Stimulated activated CD4-positive, alpha-beta T cell treated with anti-CD3 and anti-CD28 coated beads, Interleukin-2, amount 100 ng/mL, for 4 hours (primary cell): ENCODE measurements at regions not wholly inside any gene's neighbourhood (a gene's known extent, or its start where the extent isn't known, plus 50 kb on each side); places are given as distances from the start of the nearest gene placed in this dataset.
A peak's percentile ranks its signal among the peaks of the same experiment; 100 is the strongest.

Experiments used
- DNase-seq: peaks from one replicate; pipeline ENCODE4 v3.0.0-alpha.2; 2020; ENCODE audit warnings: low read depth

- no peak for DNase-seq
These were observed 108.4 kb upstream of the RASGRP1 start for GRCh38 chr15:38672814-38673670.

- no peak for DNase-seq
These were observed 109.8 kb upstream of the RASGRP1 start for GRCh38 chr15:38674448-38674847.

GRCh38 chr15:38678281-38678680, 113.7 kb upstream of the RASGRP1 start:
- DNase-seq, result no peak

DNA sequence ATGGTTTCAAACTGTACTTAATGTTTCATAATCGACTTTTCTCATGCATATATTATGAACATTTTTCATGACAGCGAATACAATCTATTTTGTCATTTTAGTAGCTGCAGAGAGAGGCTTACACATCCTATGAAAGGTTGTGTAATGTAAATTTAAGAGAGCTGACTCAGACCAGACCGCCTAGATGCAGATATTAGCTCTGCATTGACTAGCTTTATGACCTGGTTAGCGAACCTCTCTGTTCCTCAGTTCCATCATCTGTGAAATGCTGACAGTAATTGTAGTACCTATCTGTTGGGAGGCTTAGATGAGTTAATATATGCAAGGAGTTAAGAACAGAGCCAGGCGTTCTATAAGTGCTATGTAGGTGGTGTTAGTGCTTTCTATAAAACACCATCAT, 116.2 kb upstream of the RASGRP1 start:
- DNase-seq, result no peak

GRCh38 chr15:38682363-38682762, 117.7 kb upstream of the RASGRP1 start:
- no peak for DNase-seq

GRCh38 chr15:38682861-38683260, 118.2 kb upstream of the RASGRP1 start:
- DNase-seq, result no peak

- peak; percentile 60 for DNase-seq
These were observed 119.0 kb upstream of the RASGRP1 start for GRCh38 chr15:38683382-38684242.

- no peak for DNase-seq
These were observed 119.9 kb upstream of the RASGRP1 start for GRCh38 chr15:38684440-38685010.

DNA sequence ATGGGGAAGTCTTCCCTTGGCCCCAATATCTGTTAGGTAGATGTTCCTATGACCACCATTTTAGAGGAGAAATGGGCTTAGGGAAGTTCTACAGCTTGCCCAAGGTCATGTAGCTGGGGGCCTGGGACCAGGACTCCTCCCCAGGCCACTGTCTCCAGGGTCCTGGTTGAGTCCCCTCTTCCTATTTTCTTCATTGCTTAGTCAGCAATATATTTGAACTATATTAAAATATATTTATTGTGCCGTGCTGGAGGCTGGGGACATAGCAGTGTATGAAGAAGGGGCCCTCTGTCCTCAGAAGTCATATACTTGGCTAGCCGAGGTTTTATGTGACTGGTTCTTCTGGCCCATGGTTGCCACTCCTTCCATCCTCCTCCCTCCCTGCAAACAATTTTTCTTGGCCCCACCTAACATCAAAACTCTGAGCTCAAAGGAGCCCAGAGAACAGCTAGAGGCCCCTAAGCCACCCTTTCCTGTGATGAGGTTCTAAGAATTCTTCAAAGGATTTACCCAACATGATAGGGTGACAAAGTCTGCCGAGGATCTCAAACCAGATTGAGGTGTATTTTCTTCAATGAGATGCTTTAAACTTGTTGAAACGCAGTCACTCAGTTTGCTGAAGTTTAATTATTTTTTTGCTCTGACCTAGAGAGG, 121.2 kb upstream of the RASGRP1 start:
- no peak for DNase-seq

DNA sequence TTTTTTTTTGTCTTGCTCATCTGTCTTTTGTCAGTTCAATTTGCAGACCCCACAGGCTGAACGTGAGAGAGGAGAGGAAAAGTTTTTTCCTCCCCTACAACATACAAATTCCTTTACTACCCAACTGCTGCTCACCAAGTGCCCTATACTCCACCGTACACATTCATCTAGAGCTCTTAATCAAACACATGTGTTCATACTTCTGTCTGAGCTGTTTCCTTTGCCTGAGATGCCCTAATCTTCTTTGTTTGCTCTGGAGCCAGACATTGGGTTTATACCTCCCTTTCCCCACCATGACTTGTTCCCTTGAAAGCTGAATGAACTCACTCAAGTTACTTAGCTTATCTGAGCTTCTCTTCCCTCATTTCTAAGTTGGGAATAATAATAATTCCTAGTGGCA, 122.7 kb upstream of the RASGRP1 start:
- no peak for DNase-seq

DNA sequence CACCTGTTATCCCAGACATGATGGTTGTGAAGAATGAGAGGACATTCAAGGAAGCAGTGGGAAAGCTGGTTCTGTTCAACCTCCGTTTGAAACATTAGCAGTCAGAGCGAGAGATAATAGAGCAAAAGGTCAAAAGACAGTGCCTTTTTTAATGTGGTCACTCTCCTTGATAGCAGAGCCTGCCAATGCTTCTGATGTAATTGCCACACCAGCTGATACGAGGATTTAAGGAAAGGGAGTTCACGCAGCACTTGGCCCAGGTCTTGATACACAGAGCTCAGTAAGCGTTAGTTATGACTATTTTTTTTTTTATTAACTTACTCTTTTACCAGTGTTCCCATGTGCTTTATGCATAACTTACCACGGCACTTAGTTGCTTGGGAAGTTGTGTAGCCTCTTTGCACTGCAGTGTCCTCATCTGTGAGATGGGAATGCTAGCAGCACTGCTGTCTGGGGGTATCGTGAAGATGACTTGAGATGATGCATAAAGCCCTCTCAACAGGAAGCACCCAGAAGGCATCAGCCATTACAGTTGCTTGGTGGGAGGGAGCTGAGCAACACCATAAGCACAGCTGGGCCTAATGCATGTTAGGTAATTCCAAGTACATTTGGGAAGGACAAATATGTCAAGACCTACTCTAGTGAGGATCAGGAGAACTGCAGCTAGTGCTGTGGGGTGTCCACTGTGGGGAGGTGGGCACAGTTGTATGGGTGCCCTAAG, 123.3 kb upstream of the RASGRP1 start:
- DNase-seq, result no peak

DNA sequence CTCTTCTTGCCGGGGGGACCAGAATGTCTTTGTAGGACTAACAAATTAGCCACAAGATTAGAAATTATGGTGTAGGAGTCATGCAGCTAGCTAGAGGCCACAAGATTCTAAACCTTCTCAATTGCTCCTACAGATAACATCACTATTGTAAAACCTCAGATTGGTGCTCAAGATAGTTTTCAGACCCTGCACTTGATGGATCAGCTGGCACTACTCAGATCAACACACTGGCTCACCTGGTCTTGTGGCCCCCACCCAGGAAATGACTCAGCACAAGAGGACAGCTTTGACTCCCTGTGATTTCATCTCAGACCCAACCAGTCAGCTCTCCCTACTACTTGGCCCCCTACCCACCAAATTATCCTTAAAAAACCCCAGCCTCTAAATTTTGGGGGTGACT, 124.1 kb upstream of the RASGRP1 start:
- no peak for DNase-seq

DNA sequence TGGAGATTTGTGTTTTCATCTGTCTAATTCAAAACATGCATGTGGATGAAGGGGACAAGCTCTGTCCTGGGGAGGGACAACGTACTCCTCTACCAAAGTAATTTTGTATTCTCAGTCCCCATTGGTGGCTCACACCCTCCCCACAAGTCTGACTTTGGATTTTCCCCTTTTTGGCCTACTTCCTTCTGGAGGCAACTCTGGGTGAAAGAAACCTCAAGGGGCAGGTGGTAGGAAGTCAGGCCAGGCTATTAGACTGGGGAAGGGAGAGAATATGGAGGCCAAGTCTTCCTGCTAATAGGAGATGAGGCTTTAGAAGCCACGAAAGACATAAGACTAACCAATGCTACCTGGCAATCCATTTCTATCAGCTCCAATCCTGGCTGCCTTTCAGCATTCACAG, 124.9 kb upstream of the RASGRP1 start:
- no peak for DNase-seq

- no peak for DNase-seq
These were observed 125.6 kb upstream of the RASGRP1 start for GRCh38 chr15:38690216-38690615.

- peak; percentile 69 for DNase-seq
These were observed 126.2 kb upstream of the RASGRP1 start for GRCh38 chr15:38690719-38691332.

- no peak for DNase-seq
These were observed 126.8 kb upstream of the RASGRP1 start for GRCh38 chr15:38691377-38691776.

GRCh38 chr15:38691965-38692788, 127.6 kb upstream of the RASGRP1 start:
- no peak for DNase-seq

DNA sequence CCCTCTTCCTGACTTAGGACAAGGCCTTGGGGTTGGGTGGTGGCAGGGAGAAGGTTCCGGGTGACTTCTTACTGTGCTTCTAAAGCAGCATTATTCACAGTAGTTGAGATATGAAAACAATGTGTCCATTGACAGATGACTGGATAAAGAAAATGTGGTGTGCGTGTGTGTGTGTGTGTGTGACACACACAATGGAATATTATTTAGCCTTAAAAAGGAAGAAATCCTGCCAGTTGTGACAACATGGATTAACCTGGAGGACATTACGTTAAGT, 128.1 kb upstream of the RASGRP1 start:
- no peak for DNase-seq

GRCh38 chr15:38695249-38696108, 130.9 kb upstream of the RASGRP1 start:
- no peak for DNase-seq
